H9 (cell line): ENCODE measurements at regions not wholly inside any gene's neighbourhood (a gene's known extent, or its start where the extent isn't known, plus 50 kb on each side); places are given as distances from the start of the nearest gene placed in this dataset.

Experiments used
- DNase-seq: peaks from one replicate; pipeline ENCODE4 v3.0.0-alpha.2; 2017
- H2AFZ ChIP-seq: one replicate; pipeline ENCODE4 v1.6.1; 2013; ENCODE audit warnings: mild to moderate bottlenecking, low read length, control low read depth, moderate library complexity
- H2AK5ac ChIP-seq: 2 replicates; pipeline ENCODE4 v1.6.1; 2013; ENCODE audit warnings: low read length, control low read depth, mixed read lengths; ENCODE audit not compliant: insufficient read length
- H2BK120ac ChIP-seq: one replicate; pipeline ENCODE4 v1.6.1; 2013; ENCODE audit warnings: low read depth, mild to moderate bottlenecking, low read length, control low read depth, inconsistent platforms; ENCODE audit not compliant: poor library complexity, severe bottlenecking
- H2BK12ac ChIP-seq: 2 replicates; pipeline ENCODE4 v1.6.1; 2013; ENCODE audit warnings: low read length, control low read depth, mixed read lengths, low read depth; ENCODE audit not compliant: insufficient read length
- H2BK15ac ChIP-seq: 2 replicates; pipeline ENCODE4 v1.6.1; 2013; ENCODE audit warnings: low read depth, low read length, control low read depth
- H2BK20ac ChIP-seq: one replicate; pipeline ENCODE4 v1.6.1; 2013; ENCODE audit warnings: low read depth, mild to moderate bottlenecking, low read length, control low read depth, inconsistent platforms; ENCODE audit not compliant: poor library complexity, severe bottlenecking
- H2BK5ac ChIP-seq: 2 replicates; pipeline ENCODE4 v1.6.1; 2013; ENCODE audit warnings: low read length, control low read depth, mixed read lengths; ENCODE audit not compliant: insufficient read length
- H3K14ac ChIP-seq: 2 replicates; pipeline ENCODE4 v1.6.1; 2013; ENCODE audit warnings: low read length, control low read depth; ENCODE audit not compliant: insufficient read depth
- H3K18ac ChIP-seq: 2 replicates; pipeline ENCODE4 v1.6.1; 2013; ENCODE audit warnings: low read depth, mild to moderate bottlenecking, mixed read lengths, low read length, control low read depth; ENCODE audit not compliant: insufficient read length
- H3K23ac ChIP-seq: 2 replicates; pipeline ENCODE4 v1.6.1; 2013; ENCODE audit warnings: low read length, control low read depth, mixed read lengths, low read depth; ENCODE audit not compliant: insufficient read length
- H3K23me2 ChIP-seq: 2 replicates; pipeline ENCODE4 v1.6.1; 2013; ENCODE audit warnings: low read depth, mild to moderate bottlenecking, mixed read lengths, low read length, control low read depth; ENCODE audit not compliant: insufficient read length, poor library complexity, severe bottlenecking
- H3K27ac ChIP-seq: 2 replicates; pipeline ENCODE4 v1.5.1; 2013; ENCODE audit warnings: low read length, control low read depth, mixed read lengths, low read depth; ENCODE audit not compliant: insufficient read length
- H3K27me3 ChIP-seq: 2 replicates; pipeline ENCODE4 v1.6.1; 2013; ENCODE audit warnings: low read length, control low read depth, inconsistent platforms; ENCODE audit not compliant: insufficient read depth
- H3K4ac ChIP-seq: 2 replicates; pipeline ENCODE4 v1.6.1; 2013; ENCODE audit warnings: low read depth, mild to moderate bottlenecking, control low read depth, inconsistent platforms, low read length, moderate library complexity
- H3K4me1 ChIP-seq: 2 replicates; pipeline ENCODE4 v1.6.1; 2013; ENCODE audit warnings: low read length, control low read depth, inconsistent platforms; ENCODE audit not compliant: insufficient read depth
- H3K4me2 ChIP-seq: 2 replicates; pipeline ENCODE4 v1.6.1; 2013; ENCODE audit warnings: low read length, control low read depth, mixed read lengths; ENCODE audit not compliant: insufficient read length, insufficient read depth
- H3K56ac ChIP-seq: 2 replicates; pipeline ENCODE4 v1.6.1; 2013; ENCODE audit warnings: low read depth, mild to moderate bottlenecking, mixed read lengths, low read length, control low read depth; ENCODE audit not compliant: insufficient read length
- H3K79me1 ChIP-seq: 2 replicates; pipeline ENCODE4 v1.6.1; 2013; ENCODE audit warnings: low read depth, mild to moderate bottlenecking, moderate library complexity, low read length, control low read depth, inconsistent platforms; ENCODE audit not compliant: insufficient read depth, poor library complexity, severe bottlenecking
- H3K79me2 ChIP-seq: 2 replicates; pipeline ENCODE4 v1.6.1; 2013; ENCODE audit warnings: low read length, control low read depth, inconsistent platforms; ENCODE audit not compliant: insufficient read depth
- H3K9ac ChIP-seq: 2 replicates; pipeline ENCODE4 v1.6.1; 2013; ENCODE audit warnings: low read length, control low read depth, mixed read lengths; ENCODE audit not compliant: insufficient read length; ENCODE audit errors: extremely low read depth
- H3K9me3 ChIP-seq: one replicate; pipeline ENCODE4 v1.6.1; 2013; ENCODE audit warnings: low read depth, low read length, inconsistent platforms; ENCODE audit not compliant: control insufficient read depth
- H3T11ph ChIP-seq: one replicate; pipeline ENCODE4 v1.6.1; 2013; ENCODE audit warnings: mild to moderate bottlenecking, low read length, control low read depth, inconsistent platforms
- H4K20me1 ChIP-seq: one replicate; pipeline ENCODE4 v1.6.1; 2013; ENCODE audit not compliant: control insufficient read depth, insufficient read length, insufficient read depth
- H4K5ac ChIP-seq: 2 replicates; pipeline ENCODE4 v1.6.1; 2013; ENCODE audit warnings: low read depth, mild to moderate bottlenecking, mixed read lengths, low read length, control low read depth; ENCODE audit not compliant: insufficient read length
- H4K8ac ChIP-seq: replicated peaks from 2 replicates; pipeline ENCODE4 v1.6.1; 2013; ENCODE audit warnings: low read length, control low read depth, mixed read lengths, low read depth; ENCODE audit not compliant: insufficient read length
- H4K91ac ChIP-seq: 2 replicates; pipeline ENCODE4 v1.6.1; 2013; ENCODE audit warnings: low read depth, mild to moderate bottlenecking, moderate library complexity, mixed read lengths, low read length, control low read depth; ENCODE audit not compliant: insufficient read length
- H3K27ac Mint-ChIP-seq, 3 experiments: 2 replicates in 2 of 3; 3 replicates in 1 of 3; pipeline ENCODE4 v1.8.0; 2020 to 2021; ENCODE audit warnings: mixed read lengths in 3 of 3, mild to moderate bottlenecking in 1 of 3, moderate library complexity in 1 of 3
- H3K27me3 Mint-ChIP-seq: 2 replicates; pipeline ENCODE4 v1.8.0; 2021; ENCODE audit warnings: low read depth, mild to moderate bottlenecking, moderate library complexity, mixed read lengths
- H3K36me3 Mint-ChIP-seq, 3 experiments: 2 replicates in 2 of 3; 3 replicates in 1 of 3; pipeline ENCODE4 v1.8.0; 2020 to 2021; ENCODE audit warnings: low read depth in 3 of 3, mixed read lengths in 3 of 3; ENCODE audit not compliant: insufficient read depth in 1 of 3
- H3K4me1 Mint-ChIP-seq, 2 experiments: 2 replicates each; pipeline ENCODE4 v1.8.0; 2020; ENCODE audit warnings: mixed read lengths in 2 of 2
- H3K4me3 Mint-ChIP-seq, 2 experiments: 2 replicates in 1 of 2; 3 replicates in 1 of 2; pipeline ENCODE4 v1.8.0; 2020 to 2021; ENCODE audit warnings: mild to moderate bottlenecking in 2 of 2, mixed read lengths in 2 of 2, moderate library complexity in 1 of 2
- H3K9me3 Mint-ChIP-seq, 2 experiments: 2 replicates in 1 of 2; 3 replicates in 1 of 2; pipeline ENCODE4 v1.8.0; 2020; ENCODE audit warnings: mild to moderate bottlenecking in 2 of 2, mixed read lengths in 2 of 2, moderate library complexity in 1 of 2
- WGBS: extraction: QIAGEN DNeasy Blood & Tissue Kit; methylation state at CpG from one replicate; pipeline ENCODE4 v1.1.7; 2013; ENCODE audit warnings: missing lambda C conversion rate, low lambda C conversion rate, mixed read lengths; ENCODE audit not compliant: insufficient read length; ENCODE audit errors: extremely low coverage; 5-methylcytosine and 5-hydroxymethylcytosine counted together
- TF ChIP-seq, protein P1 (sequence below): fragments of 200-600 bp; sonication (generic); conservative IDR thresholded peaks from 3 replicates; pipeline ENCODE4 v1.8.0; 2021; ENCODE audit warnings: antibody characterized with exemption, mild to moderate bottlenecking

DNA sequence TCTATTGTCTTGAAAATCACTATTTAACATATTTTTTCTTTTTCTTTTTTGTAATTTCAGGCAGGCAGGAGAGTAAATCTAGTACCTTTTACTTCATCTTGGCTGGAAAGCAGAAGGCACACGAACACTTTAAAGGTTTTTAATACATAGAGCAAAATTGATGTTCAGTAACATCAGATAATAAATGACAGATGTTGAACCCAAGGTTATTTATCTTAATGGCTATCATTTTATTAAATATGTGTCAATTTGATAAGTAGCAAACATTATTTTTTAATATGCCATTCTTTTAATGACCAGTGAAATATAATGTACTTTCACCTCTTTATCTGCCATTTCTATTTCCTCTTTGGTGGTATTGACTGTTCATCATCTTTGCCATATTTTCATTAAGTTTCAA lies 381.2 kb downstream of the ARHGEF28 start:
- DNase-seq: no peak
- Histone ChIP-seq H3K27ac (no peak overlapping the region), H2BK120ac (no peak overlapping the region), H3K23ac (no peak overlapping the region), H3K79me1 (no peaks in the 10 kb centered on the region), H3K4me1 (no peaks in the 10 kb centered on the region), H3K4me2 (no peak overlapping the region), H4K91ac (no peak overlapping the region), H3K14ac (no peak overlapping the region), H3K56ac (no peak overlapping the region), H2AFZ (no peak overlapping the region), H2BK12ac (no peak overlapping the region), H3K79me2 (no peaks in the 10 kb centered on the region), H4K20me1 (no peaks in the 10 kb centered on the region), H3K4ac (no peak overlapping the region), H3T11ph (no peak overlapping the region), H3K9me3 (no peaks in the 10 kb centered on the region), H2BK5ac (no peak overlapping the region), H4K8ac (no peak overlapping the region), H2AK5ac (no peak overlapping the region), H4K5ac (no peak overlapping the region), H3K23me2 (no peaks in the 10 kb centered on the region), H3K27me3 (no peaks in the 10 kb centered on the region), H3K18ac (no peak overlapping the region), H3K9ac (no peak overlapping the region), H2BK15ac (no peak overlapping the region), H2BK20ac (no peak overlapping the region)
- WGBS: no CpG with 5 or more reads among the region's 1 CpG
- TF ChIP-seq, protein P1, sequence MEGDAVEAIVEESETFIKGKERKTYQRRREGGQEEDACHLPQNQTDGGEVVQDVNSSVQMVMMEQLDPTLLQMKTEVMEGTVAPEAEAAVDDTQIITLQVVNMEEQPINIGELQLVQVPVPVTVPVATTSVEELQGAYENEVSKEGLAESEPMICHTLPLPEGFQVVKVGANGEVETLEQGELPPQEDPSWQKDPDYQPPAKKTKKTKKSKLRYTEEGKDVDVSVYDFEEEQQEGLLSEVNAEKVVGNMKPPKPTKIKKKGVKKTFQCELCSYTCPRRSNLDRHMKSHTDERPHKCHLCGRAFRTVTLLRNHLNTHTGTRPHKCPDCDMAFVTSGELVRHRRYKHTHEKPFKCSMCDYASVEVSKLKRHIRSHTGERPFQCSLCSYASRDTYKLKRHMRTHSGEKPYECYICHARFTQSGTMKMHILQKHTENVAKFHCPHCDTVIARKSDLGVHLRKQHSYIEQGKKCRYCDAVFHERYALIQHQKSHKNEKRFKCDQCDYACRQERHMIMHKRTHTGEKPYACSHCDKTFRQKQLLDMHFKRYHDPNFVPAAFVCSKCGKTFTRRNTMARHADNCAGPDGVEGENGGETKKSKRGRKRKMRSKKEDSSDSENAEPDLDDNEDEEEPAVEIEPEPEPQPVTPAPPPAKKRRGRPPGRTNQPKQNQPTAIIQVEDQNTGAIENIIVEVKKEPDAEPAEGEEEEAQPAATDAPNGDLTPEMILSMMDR: no peak
- Mint-ChIP-seq H3K4me3 (no peak overlapping the region), H3K4me1 (peaks cover 0 to 3% of the 10 kb centered on the region in 2 experiments; a peak in 1 of 4 replicates), H3K36me3 (no peaks in the 10 kb centered on the region), H3K27ac (no peak overlapping the region), H3K9me3 (no peaks in the 10 kb centered on the region), H3K27me3 (no peaks in the 10 kb centered on the region; the same call in 1 of the 2 replicates)
